ENCODE measurements at regions not wholly inside any gene's neighbourhood (a gene's known extent, or its start where the extent isn't known, plus 50 kb on each side); places are given as distances from the start of the nearest gene placed in this dataset.

GRCh38 chr11:121814962-121815361 is 301.1 kb downstream of the BLID start:
- H3K4me1 Mint-ChIP-seq (ENCODE audit: low read depth, unreplicated experiment) = no peaks in the 10 kb centered on the region
- no peak overlapping the region for H3K27ac Mint-ChIP-seq (ENCODE audit: unreplicated experiment)
- DNase-seq = no peak
- peaks cover 8% of the 10 kb centered on the region for H3K36me3 Mint-ChIP-seq (ENCODE audit: unreplicated experiment)
- TF ChIP-seq, protein P1, sequence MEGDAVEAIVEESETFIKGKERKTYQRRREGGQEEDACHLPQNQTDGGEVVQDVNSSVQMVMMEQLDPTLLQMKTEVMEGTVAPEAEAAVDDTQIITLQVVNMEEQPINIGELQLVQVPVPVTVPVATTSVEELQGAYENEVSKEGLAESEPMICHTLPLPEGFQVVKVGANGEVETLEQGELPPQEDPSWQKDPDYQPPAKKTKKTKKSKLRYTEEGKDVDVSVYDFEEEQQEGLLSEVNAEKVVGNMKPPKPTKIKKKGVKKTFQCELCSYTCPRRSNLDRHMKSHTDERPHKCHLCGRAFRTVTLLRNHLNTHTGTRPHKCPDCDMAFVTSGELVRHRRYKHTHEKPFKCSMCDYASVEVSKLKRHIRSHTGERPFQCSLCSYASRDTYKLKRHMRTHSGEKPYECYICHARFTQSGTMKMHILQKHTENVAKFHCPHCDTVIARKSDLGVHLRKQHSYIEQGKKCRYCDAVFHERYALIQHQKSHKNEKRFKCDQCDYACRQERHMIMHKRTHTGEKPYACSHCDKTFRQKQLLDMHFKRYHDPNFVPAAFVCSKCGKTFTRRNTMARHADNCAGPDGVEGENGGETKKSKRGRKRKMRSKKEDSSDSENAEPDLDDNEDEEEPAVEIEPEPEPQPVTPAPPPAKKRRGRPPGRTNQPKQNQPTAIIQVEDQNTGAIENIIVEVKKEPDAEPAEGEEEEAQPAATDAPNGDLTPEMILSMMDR (IDR thresholded peaks at IDR 0.05; ENCODE audit: partially characterized antibody, unreplicated experiment) = no peak
- H3K27me3 Mint-ChIP-seq (ENCODE audit: unreplicated experiment) = no peaks in the 10 kb centered on the region
- H3K4me3 Mint-ChIP-seq (ENCODE audit: unreplicated experiment) = no peak overlapping the region
- H3K9me3 Mint-ChIP-seq (ENCODE audit: unreplicated experiment) = no peaks in the 10 kb centered on the region

DNA sequence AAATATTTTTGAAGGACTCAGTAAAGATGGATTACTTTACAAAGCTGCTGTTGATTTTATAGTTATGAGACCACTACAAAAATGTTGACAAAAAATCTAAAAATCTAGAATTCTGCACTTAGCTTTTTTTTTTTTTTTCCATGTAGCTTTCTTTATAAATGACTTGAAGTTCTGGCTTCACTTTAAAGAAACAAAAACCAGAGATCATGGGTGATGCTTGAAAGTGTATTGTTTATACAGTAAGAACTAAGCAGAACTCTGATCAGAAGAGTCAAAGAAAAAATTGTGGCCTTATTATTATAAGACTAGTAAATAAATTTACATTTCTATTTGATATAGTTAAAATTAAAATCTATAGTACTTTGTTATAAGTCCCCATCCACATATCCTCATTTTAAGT is 301.7 kb downstream of the BLID start:
- TF ChIP-seq, protein P1 (IDR thresholded peaks at IDR 0.05; ENCODE audit: partially characterized antibody, unreplicated experiment) = no peak
- no peak for DNase-seq
- no peaks in the 10 kb centered on the region for H3K27me3 Mint-ChIP-seq (ENCODE audit: unreplicated experiment)
- no peaks in the 10 kb centered on the region for H3K4me1 Mint-ChIP-seq (ENCODE audit: low read depth, unreplicated experiment)
- H3K27ac Mint-ChIP-seq (ENCODE audit: unreplicated experiment) = no peak overlapping the region
- no peak overlapping the region for H3K4me3 Mint-ChIP-seq (ENCODE audit: unreplicated experiment)
- no peaks in the 10 kb centered on the region for H3K9me3 Mint-ChIP-seq (ENCODE audit: unreplicated experiment)
- H3K36me3 Mint-ChIP-seq (ENCODE audit: unreplicated experiment) = peaks cover 8% of the 10 kb centered on the region

DNA sequence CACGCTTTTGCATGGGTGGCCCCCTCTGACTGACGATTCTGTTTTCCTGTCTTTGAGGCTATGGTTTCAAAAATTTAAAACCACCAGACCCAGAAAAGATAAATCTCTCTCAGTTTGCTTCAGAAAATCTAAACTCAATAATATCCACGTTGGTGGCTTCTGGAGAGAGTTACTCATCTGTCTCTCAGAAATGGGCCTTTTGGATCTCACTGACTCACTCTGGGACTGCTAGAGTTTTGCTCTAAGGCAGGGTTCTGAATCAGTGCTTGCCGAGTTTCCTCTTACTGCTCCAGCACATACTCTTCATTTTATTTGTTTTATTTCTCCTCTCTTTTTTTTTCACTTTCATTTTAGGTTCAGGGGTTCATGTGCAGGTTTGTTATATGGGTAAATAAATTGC is 305.7 kb downstream of the BLID start:
- H3K27me3 Mint-ChIP-seq (ENCODE audit: unreplicated experiment) = no peaks in the 10 kb centered on the region
- peaks cover 4% of the 10 kb centered on the region for H3K36me3 Mint-ChIP-seq (ENCODE audit: unreplicated experiment)
- H3K9me3 Mint-ChIP-seq (ENCODE audit: unreplicated experiment) = no peaks in the 10 kb centered on the region
- TF ChIP-seq, protein P1 (IDR thresholded peaks at IDR 0.05; ENCODE audit: partially characterized antibody, unreplicated experiment) = no peak
- DNase-seq = no peak
- no peaks in the 10 kb centered on the region for H3K4me1 Mint-ChIP-seq (ENCODE audit: low read depth, unreplicated experiment)
- H3K27ac Mint-ChIP-seq (ENCODE audit: unreplicated experiment) = no peak overlapping the region
- no peak overlapping the region for H3K4me3 Mint-ChIP-seq (ENCODE audit: unreplicated experiment)

GRCh38 chr11:121808096-121808495 is 307.9 kb downstream of the BLID start:
- H3K27ac Mint-ChIP-seq (ENCODE audit: unreplicated experiment) = no peak overlapping the region
- no peak overlapping the region for H3K4me3 Mint-ChIP-seq (ENCODE audit: unreplicated experiment)
- H3K36me3 Mint-ChIP-seq (ENCODE audit: unreplicated experiment) = peaks cover 4% of the 10 kb centered on the region
- no peaks in the 10 kb centered on the region for H3K27me3 Mint-ChIP-seq (ENCODE audit: unreplicated experiment)
- TF ChIP-seq, protein P1 (IDR thresholded peaks at IDR 0.05; ENCODE audit: partially characterized antibody, unreplicated experiment) = no peak
- no peak for DNase-seq
- no peaks in the 10 kb centered on the region for H3K4me1 Mint-ChIP-seq (ENCODE audit: low read depth, unreplicated experiment)
- no peaks in the 10 kb centered on the region for H3K9me3 Mint-ChIP-seq (ENCODE audit: unreplicated experiment)

DNA sequence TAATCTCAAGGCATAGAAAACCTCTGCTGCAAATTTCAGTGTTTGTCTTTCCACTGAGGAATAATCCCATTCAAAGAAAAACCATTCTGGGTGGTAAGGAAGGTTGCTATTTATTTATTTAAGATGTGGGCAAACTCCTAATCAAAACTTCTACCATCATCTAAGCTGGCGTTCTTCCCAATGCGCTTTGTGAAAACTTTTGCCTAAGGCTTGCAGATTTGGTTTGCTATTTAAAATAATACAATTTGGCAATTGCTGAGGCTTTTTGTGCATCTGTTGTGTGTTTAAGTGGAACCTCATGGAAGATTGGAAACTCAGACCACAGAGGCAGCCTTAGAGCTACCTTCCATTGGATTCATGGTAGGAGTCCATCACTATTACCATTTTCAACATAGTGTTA is 309.0 kb downstream of the BLID start:
- H3K9me3 Mint-ChIP-seq (ENCODE audit: unreplicated experiment) = no peaks in the 10 kb centered on the region
- peaks cover 4% of the 10 kb centered on the region for H3K36me3 Mint-ChIP-seq (ENCODE audit: unreplicated experiment)
- H3K4me3 Mint-ChIP-seq (ENCODE audit: unreplicated experiment) = no peak overlapping the region
- H3K27me3 Mint-ChIP-seq (ENCODE audit: unreplicated experiment) = no peaks in the 10 kb centered on the region
- TF ChIP-seq, protein P1 (IDR thresholded peaks at IDR 0.05; ENCODE audit: partially characterized antibody, unreplicated experiment) = no peak
- no peaks in the 10 kb centered on the region for H3K4me1 Mint-ChIP-seq (ENCODE audit: low read depth, unreplicated experiment)
- H3K27ac Mint-ChIP-seq (ENCODE audit: unreplicated experiment) = no peak overlapping the region
- no peak for DNase-seq
